ENCODE measurements at regions not wholly inside any gene's neighbourhood (a gene's known extent, or its start where the extent isn't known, plus 50 kb on each side); places are given as distances from the start of the nearest gene placed in this dataset.
"Not testable (repeated sequence)": the region's sequence is repeated elsewhere in the genome, so short reads cannot be mapped to it uniquely, and the experiment has no call there.

GRCh38 chr3:177795859-177796258 is 598.6 kb upstream of the TBL1XR1 start:
- Histone ChIP-seq H3K9me2 (ENCODE audit: insufficient read depth) (no peaks in the 10 kb centered on the region), H3K9me3 (ENCODE audit: insufficient read depth, low read depth) (peaks cover 4% of the 10 kb centered on the region; the same call in 1 of the 2 replicates), H3K4me1 (replicated peaks; ENCODE audit: insufficient read depth) (no peaks in the 10 kb centered on the region), H3K27ac (no peak overlapping the region), H3K79me2 (ENCODE audit: low read depth) (no peaks in the 10 kb centered on the region), H3K27me3 (ENCODE audit: insufficient read depth, low read depth) (no peaks in the 10 kb centered on the region), H4K20me1 (ENCODE audit: insufficient read depth) (no peaks in the 10 kb centered on the region), H3F3A (ENCODE audit: insufficient read depth, low read depth) (no peaks in the 10 kb centered on the region), H3K4me2 (no peak overlapping the region), H3K36me3 (ENCODE audit: low read depth) (no peaks in the 10 kb centered on the region), H3K4me3 (no peak overlapping the region), H2AFZ (no peak overlapping the region)
- intact Hi-C loops (cut with micrococcal nuclease; ENCODE audit: unreplicated experiment) = no loop called here
- no peak for DNase-seq
- TF ChIP-seq CTCF (conservative IDR thresholded peaks at IDR 0.05) = no peak
- TF ChIP-seq EZH2 (IDR thresholded peaks at IDR 0.05; ENCODE audit: low read depth) = no peak
- CTCF ChIA-PET = no interaction called here
- BruUV-seq (replicated peaks) = no TSS peak
- POLR2A ChIA-PET (ENCODE audit: unreplicated experiment) = no interaction called here

GRCh38 chr3:177800147-177800546 is 602.9 kb upstream of the TBL1XR1 start:
- H3K4me3 ChIP-seq; CTCF ChIA-PET; H3K9me3 ChIP-seq (ENCODE audit: insufficient read depth, low read depth); H2AFZ ChIP-seq; DNase-seq; H3K79me2 ChIP-seq (ENCODE audit: low read depth); H3F3A ChIP-seq (ENCODE audit: insufficient read depth, low read depth); BruUV-seq (replicated peaks); H3K36me3 ChIP-seq (ENCODE audit: low read depth); POLR2A ChIA-PET (ENCODE audit: unreplicated experiment); H3K27ac ChIP-seq; H3K27me3 ChIP-seq (ENCODE audit: insufficient read depth, low read depth); H3K9me2 ChIP-seq (ENCODE audit: insufficient read depth); intact Hi-C loops (cut with micrococcal nuclease; ENCODE audit: unreplicated experiment); H3K4me1 ChIP-seq (replicated peaks; ENCODE audit: insufficient read depth); H3K4me2 ChIP-seq; H4K20me1 ChIP-seq (ENCODE audit: insufficient read depth): not testable (repeated sequence)

- no peaks in the 10 kb centered on the region for H3K36me3 ChIP-seq (ENCODE audit: low read depth)
- no peak for DNase-seq
- no peaks in the 10 kb centered on the region; the same call in 1 of the 2 replicates for H3F3A ChIP-seq (ENCODE audit: insufficient read depth, low read depth)
- H3K4me3 ChIP-seq = no peak overlapping the region
- no peaks in the 10 kb centered on the region for H3K79me2 ChIP-seq (ENCODE audit: low read depth)
- CTCF ChIA-PET = no interaction called here
- H3K27ac ChIP-seq = no peak overlapping the region
- TF ChIP-seq CTCF (conservative IDR thresholded peaks at IDR 0.05) = no peak
- no peak for TF ChIP-seq EZH2 (IDR thresholded peaks at IDR 0.05; ENCODE audit: low read depth)
- no TSS peak for BruUV-seq (replicated peaks)
- no peaks in the 10 kb centered on the region for H3K27me3 ChIP-seq (ENCODE audit: insufficient read depth, low read depth)
- no peaks in the 10 kb centered on the region for H3K4me1 ChIP-seq (replicated peaks; ENCODE audit: insufficient read depth)
- no peak overlapping the region for H2AFZ ChIP-seq
- intact Hi-C loops (cut with micrococcal nuclease; ENCODE audit: unreplicated experiment) = no loop called here
- 0 out of 2 replicates have a peak, but pooled peaks cover 8% of the 10 kb centered on the region for H3K9me3 ChIP-seq (ENCODE audit: insufficient read depth, low read depth)
- H3K4me2 ChIP-seq = no peak overlapping the region
- H3K9me2 ChIP-seq (ENCODE audit: insufficient read depth) = no peaks in the 10 kb centered on the region
- POLR2A ChIA-PET (ENCODE audit: unreplicated experiment) = no interaction called here
- H4K20me1 ChIP-seq (ENCODE audit: insufficient read depth) = no peaks in the 10 kb centered on the region
Observed at GRCh38 chr3:177800561-177800960, 603.3 kb upstream of the TBL1XR1 start.

GRCh38 chr3:177802151-177802900 is 605.0 kb upstream of the TBL1XR1 start:
- no TSS peak for BruUV-seq (replicated peaks)
- ChIA-PET CTCF (no interaction called here), POLR2A (ENCODE audit: unreplicated experiment) (interaction anchor here (0.6 kb wide), 2 partner anchors 10 to 26 kb away, joined by 3 to 5 read pairs; no protein-coding TSS in a partner anchor)
- H3K9me3 ChIP-seq (ENCODE audit: insufficient read depth, low read depth) = peaks cover 12% of the 10 kb centered on the region; the same call in 1 of the 2 replicates
- H3F3A ChIP-seq (ENCODE audit: insufficient read depth, low read depth) = no peaks in the 10 kb centered on the region; the same call in 1 of the 2 replicates
- TF ChIP-seq CTCF (conservative IDR thresholded peaks at IDR 0.05) (no peak), EZH2 (IDR thresholded peaks at IDR 0.05; ENCODE audit: low read depth) (no peak)
- H3K27me3 ChIP-seq (ENCODE audit: insufficient read depth, low read depth) = no peaks in the 10 kb centered on the region
- H3K36me3 ChIP-seq (ENCODE audit: low read depth) = no peaks in the 10 kb centered on the region
- no peaks in the 10 kb centered on the region for H3K79me2 ChIP-seq (ENCODE audit: low read depth)
- no peaks in the 10 kb centered on the region for H4K20me1 ChIP-seq (ENCODE audit: insufficient read depth)
- H3K9me2 ChIP-seq (ENCODE audit: insufficient read depth) = no peaks in the 10 kb centered on the region
- H3K4me3 ChIP-seq = no peak overlapping the region
- no peak for DNase-seq
- H3K27ac ChIP-seq = no peak overlapping the region
- H3K4me1 ChIP-seq (replicated peaks; ENCODE audit: insufficient read depth) = no peaks in the 10 kb centered on the region
- H2AFZ ChIP-seq = no peak overlapping the region
- no peak overlapping the region for H3K4me2 ChIP-seq
- intact Hi-C loops (cut with micrococcal nuclease; ENCODE audit: unreplicated experiment) = no loop called here

Data from PC-9 (cell line).